ENCODE measurements at regions not wholly inside any gene's neighbourhood (a gene's known extent, or its start where the extent isn't known, plus 50 kb on each side); places are given as distances from the start of the nearest gene placed in this dataset.
"Not testable (repeated sequence)": the region's sequence is repeated elsewhere in the genome, so short reads cannot be mapped to it uniquely, and the experiment has no call there.

- DNase-seq, result no peak
These were observed 368.8 kb downstream of the TMEM121 start for GRCh38 chr14:105894978-105895881.

- not testable (repeated sequence) for DNase-seq
These were observed 369.8 kb downstream of the TMEM121 start for GRCh38 chr14:105896206-105896605.

- not testable (repeated sequence) for DNase-seq
These were observed 370.8 kb downstream of the TMEM121 start for GRCh38 chr14:105896961-105897724.

GRCh38 chr14:105897725-105898113, 371.3 kb downstream of the TMEM121 start:
- no peak for DNase-seq

- DNase-seq, result no peak
These were observed 372.2 kb downstream of the TMEM121 start for GRCh38 chr14:105898482-105899010.

GRCh38 chr14:105899071-105899641, 372.8 kb downstream of the TMEM121 start:
- no peak for DNase-seq

GRCh38 chr14:105899657-105900397, 373.4 kb downstream of the TMEM121 start:
- no peak for DNase-seq

- no peak for DNase-seq
These were observed 374.2 kb downstream of the TMEM121 start for GRCh38 chr14:105900398-105901160.

GRCh38 chr14:105901226-105901625, 374.8 kb downstream of the TMEM121 start:
- DNase-seq, result no peak

GRCh38 chr14:105902131-105902898, 375.9 kb downstream of the TMEM121 start:
- no peak for DNase-seq

GRCh38 chr14:105902899-105903165, 376.4 kb downstream of the TMEM121 start:
- not testable (repeated sequence) for DNase-seq

- DNase-seq, result no peak
These were observed 377.6 kb downstream of the TMEM121 start for GRCh38 chr14:105903971-105904370.

GRCh38 chr14:105904379-105904778, 378.0 kb downstream of the TMEM121 start:
- DNase-seq, result no peak

- no peak for DNase-seq
These were observed 379.1 kb downstream of the TMEM121 start for GRCh38 chr14:105905456-105905855.

GRCh38 chr14:105907276-105907675, 380.9 kb downstream of the TMEM121 start:
- DNase-seq, result no peak

GRCh38 chr14:105908006-105908405, 381.6 kb downstream of the TMEM121 start:
- no peak for DNase-seq

GRCh38 chr14:105908481-105908911, 382.1 kb downstream of the TMEM121 start:
- no peak for DNase-seq

- DNase-seq, result no peak
These were observed 382.9 kb downstream of the TMEM121 start for GRCh38 chr14:105909046-105909827.

- DNase-seq, result not testable (repeated sequence)
These were observed 383.4 kb downstream of the TMEM121 start for GRCh38 chr14:105909828-105910120.

GRCh38 chr14:105910426-105910825, 384.0 kb downstream of the TMEM121 start:
- DNase-seq, result no peak

Data from effector CD8-positive, alpha-beta T cell (primary cell).